Hepatic stellate cell (primary cell): ENCODE measurements at regions not wholly inside any gene's neighbourhood (a gene's known extent, or its start where the extent isn't known, plus 50 kb on each side); places are given as distances from the start of the nearest gene placed in this dataset.

Experiments used
- DNase-seq: peaks from one replicate; pipeline ENCODE4 v3.0.0; 2011; ENCODE audit warnings: low spot score

DNA sequence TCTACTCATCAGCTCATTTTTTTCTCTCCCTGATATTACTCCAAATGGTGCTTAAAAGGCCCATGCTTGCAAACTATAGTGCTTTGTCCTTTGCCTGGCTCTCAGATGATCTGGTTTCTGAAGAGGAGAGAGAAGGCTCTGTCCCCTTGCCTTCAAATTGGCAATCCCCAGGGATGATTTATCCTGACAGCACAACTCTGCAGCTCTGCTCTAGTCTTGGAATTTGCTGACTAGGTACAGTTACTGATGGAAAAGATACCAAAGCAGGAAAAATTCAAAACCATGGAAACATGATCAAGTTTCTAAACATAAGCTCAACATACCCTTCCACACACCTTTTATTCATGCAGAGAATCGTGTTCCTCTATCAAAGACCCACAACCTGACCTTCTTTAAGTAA lies 106.7 kb upstream of the CADPS start:
- no peak for DNase-seq

DNA sequence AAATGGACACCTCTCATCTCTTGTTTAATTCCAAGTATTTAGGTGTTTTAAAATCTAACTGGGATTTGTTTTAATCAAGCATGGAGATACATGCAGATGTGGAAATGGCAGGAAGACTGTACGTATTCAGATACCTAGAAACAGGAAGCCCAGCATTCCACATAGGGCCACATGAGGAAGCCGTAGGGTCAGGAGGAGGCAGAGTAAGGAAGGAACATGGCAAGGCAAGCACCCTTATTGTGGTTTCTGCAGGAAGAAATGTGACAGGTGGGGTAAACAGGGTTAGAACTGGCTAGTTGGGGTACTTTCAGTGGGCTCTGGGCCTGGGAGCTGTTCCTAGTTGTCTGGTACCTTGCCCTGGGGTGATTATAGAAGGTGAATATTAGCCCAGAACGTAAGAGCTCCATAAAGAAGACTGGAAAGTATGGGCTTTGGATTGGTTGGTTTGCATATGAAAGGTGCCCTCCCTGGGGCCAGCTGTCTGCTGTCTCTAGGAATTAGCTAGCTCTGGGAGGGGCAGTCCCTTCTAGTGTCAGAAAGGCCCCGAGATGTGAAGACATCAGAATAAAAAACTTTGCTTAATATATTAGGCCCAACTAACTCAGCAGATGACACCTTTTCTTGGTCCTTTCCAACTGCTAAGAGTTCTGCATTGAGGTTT lies 107.7 kb upstream of the CADPS start:
- DNase-seq = no peak

DNA sequence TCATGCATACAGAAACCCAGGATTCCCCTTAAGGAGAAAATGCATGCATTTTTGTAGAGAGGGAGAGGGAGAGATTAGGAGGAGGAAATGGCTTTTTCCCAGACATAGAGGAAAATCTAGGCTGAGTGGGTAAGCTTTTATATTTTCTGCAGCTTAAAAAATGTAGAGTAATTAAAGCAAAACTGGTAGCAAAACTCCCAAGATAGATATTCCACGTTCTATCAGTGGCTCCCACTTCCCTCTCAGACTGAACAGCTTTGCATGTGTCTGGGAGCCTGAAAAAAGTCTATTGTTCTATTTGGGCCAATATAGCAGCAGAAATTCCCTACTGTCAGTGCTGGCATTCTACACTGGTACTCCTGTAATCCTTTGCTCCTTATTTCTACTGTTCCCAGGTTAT lies 110.8 kb upstream of the CADPS start:
- DNase-seq = no peak

DNA sequence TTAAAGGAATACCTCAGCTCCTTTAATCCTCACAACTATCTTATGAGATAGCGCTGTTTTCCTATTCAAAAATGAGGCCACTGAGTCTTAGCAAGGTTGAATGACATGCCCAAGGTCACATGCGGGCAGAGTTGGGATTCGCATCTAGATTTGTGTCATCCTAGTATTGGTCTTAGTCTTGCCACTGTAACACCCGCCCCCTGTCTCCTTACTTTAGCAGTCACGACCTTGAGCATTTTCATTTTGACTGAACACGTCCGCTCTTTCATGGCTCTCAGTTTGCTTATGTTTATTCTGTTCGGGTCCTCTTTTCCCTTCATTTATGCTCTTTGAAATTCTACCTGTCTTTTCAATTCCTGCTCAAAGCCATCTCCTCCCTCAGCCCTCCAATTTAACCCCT lies 112.5 kb upstream of the CADPS start:
- DNase-seq = no peak

DNA sequence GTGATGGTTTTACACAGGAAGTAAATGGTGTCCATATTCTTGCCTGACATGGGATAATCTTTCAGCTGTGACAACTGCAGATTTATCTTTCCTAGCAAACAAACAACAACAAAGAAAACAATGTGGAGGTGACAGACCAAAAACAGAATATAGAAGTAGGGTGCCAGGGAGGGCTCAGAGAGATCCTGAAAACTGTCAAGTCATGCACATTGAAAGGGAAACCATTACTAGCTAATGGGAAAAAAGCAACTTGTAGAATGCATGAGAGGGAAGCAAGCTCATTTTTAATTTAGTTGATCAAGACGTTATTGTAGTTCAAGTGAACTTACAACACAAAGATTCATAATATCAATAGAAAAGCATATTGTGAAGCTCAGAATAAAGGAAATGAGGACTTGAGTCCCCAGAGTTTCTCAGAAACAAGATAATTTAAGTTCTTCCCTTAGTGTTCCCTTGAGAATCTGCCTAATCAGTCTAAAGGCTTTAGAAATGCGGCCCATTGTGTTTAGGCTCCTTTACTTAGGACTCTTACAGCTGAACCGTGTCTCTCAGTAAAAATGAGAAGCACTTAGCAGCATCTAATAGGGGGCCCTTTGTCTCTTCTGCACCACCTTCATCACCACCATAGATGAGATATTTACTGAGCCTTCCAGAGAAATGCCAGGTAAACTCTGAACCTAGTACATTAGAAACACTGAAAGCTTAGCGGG lies 115.6 kb upstream of the CADPS start:
- no peak for DNase-seq

DNA sequence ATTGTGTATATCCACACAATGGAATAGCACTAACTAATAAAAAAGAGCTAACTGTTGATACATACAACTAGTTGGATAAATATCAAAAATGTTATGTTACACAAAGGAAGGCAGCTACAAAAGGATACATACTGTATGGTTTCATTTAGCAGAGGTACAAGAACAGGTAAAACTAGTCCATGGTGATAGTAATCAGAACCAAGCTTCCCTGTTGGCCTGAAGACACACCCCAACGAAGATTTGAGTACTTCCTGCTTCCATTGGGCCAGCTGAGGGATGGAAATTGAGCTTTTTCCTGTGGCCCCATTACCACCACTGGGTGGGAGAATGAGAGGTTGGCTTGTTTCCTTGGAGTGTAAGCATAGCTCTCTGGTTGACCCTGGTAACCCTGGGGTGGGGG lies 117.3 kb upstream of the CADPS start:
- DNase-seq = no peak

DNA sequence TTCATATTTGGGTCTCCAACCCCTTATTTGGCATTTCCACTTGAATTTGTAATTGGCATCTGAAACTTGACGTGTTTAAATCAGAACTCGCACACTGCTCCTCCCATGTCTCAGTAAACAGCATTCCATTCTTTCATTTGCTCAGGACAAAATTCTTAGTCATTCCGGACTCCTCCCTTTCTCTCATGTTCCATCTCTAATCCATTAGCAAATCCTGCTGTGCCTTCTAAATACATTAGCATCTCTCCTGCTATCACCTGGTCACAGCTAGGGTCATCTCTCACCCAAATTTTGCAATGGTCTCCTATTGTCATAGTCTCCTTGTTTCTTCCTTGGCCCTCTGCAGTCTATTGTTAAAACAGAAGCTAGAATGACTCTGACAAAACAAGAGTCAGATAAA lies 119.9 kb upstream of the CADPS start:
- DNase-seq = no peak

DNA sequence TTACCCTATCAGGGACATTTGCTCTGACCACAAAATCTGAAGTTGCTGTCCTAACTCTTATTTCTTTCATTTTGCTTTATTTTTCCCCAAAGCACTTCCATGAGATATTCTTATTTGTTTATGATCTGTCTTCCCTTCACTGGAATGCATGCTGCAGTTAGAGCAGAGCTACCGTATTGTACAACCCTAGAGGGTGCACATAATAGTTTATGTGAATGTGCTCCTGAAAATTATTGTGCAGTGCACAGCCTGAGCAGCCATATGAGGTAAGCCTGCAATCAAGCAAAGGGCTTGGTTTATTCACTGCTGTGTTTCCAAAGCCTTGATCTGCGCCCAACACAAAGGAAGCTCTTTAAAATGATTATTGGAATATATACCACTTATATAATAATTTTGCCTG lies 120.3 kb upstream of the CADPS start:
- DNase-seq = no peak

DNA sequence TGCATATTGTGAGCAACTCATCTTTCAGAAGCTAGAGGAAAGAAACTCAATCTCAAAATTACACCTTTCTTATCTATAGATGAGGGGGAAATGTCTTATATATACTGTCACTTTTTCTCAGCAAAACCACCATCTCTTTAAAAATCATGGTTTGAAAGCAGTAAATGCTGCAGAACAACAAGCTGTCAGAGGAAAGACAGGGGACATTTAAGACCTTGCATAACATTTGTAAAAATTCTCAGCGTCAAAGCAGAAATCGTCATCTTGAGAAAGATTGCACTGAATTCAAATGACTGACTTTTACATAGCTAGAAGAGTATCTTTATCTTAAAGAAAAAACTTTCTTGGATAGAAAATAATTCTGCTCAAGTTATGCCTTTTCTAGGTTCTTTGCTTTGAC lies 122.2 kb upstream of the CADPS start:
- DNase-seq = no peak

DNA sequence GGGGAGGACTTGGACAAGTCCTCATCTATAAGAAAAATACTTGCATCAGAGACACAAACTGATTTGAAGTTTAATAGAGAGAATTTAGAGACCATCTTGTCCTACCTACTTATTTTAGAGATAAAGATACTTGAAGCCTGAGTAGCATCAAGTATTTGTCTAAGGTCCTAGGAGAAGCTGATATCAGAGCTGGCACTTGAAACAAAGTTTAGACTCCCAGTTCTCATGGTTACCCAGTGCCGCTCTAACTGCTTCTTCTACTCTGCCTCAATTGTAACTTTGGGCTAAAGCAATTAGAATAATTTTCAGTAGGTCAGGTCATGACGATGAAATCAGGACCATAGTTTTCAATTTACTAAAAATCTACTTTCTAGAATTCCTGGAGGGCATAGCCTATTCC lies 123.9 kb upstream of the CADPS start:
- no peak for DNase-seq

DNA sequence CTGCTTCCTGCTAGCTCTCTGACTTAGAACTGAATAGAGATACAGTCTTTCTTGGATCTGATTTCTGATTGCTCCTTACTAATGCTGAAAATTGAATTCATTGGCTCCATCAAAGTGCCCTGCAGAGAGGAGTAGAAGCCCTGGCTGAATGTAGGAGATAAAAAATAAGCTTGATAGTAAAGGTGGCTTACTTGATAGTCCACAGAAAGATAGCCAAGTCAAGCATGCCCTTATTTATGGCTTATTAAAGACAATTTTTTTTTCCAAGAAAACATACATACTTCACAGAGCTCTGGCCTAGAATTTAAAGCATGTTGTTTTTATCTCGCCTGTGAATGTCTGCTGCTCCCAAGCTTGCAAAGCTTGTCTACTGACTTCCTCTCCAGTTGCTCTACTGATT lies 124.6 kb upstream of the CADPS start:
- no peak for DNase-seq

DNA sequence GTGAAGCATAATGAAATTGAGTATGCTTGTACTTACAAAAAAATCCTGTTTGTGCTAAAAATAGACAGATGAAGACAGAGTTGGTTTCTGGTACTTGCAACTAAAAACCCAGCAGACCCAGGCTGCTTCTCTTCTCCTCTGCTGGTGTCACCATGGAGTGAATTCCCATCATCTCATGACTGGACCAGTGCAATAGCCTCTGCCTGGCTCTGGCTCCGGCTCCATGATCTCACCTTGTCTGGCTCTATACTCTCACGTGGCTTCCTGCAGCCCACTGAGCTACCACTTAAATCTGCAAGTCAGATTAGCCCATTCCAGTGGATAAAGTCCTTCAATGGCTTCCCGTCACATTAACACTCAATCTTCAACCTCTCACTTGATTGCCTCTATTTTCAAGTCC lies 129.2 kb upstream of the CADPS start:
- no peak for DNase-seq

DNA sequence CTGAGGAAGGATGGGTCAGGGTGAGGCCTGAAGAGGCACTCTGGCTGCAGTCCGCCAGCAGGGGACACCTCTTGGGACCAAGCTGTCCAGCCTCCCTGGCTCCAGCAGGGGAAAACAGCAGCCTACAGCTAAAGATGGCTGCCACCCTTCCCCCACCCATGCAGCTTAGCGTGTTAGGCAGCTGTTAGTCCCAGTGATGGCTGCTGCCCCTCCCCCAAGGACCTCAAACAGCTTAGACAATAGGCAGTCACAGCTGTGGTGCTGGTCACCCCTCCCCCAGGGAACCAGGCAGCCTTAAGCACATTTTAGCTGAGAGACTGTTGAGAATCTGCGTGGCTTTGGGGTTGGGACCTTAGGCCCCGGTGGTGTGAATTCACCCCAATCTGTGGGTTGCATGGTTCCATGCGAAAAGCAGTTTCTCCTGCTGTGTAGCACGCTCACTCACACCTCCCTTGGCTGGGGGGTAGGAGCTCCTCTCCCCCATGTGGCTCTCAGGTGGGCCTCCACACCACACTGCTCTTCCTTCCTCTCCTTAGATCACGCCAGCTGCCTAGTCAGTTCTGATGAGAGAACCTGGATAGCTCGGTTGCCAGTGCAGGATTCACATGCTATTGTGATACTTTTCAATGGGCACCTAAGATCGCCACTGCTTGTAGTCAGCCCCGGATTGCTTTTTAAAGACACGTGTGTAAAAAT lies 140.5 kb upstream of the CADPS start:
- DNase-seq = no peak

DNA sequence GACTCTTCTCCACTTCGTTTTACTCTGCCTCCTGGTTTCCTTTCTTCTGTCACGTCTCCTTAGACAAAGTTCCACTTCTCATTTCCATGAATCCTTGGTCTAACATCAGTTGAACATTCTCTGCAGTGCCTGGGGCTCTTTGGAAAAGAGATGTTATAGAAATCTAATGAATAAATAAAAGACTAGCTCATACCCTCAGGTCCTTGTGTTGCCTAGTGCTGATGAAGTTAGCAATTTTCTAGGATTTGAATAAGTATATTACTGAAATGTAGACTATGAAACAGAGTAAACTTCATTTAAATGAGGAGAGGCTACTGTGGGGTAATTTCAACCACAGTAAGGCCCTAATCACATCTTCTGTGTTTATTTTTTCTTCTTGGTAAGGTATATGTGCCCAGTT lies 146.9 kb upstream of the CADPS start:
- DNase-seq = no peak

DNA sequence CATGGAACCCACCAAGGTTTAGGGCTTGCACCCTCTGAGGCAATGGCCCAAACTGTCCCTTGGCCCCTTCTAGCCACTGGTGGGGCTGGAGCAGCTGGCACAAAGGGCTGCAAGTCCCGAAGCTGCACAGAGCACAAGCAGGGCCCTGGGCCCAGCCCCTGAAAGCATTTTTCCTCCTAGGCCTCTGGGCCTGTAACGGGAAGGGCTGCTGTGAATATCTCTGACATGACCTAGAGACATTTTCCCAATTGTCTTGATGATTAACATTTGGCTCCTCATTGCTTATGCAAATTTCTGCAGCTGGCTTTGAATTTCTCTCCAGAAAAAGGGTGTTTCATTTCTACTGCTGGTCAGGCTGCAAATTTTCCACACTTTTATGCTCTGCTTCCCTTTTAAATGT lies 151.5 kb upstream of the CADPS start:
- DNase-seq = no peak

DNA sequence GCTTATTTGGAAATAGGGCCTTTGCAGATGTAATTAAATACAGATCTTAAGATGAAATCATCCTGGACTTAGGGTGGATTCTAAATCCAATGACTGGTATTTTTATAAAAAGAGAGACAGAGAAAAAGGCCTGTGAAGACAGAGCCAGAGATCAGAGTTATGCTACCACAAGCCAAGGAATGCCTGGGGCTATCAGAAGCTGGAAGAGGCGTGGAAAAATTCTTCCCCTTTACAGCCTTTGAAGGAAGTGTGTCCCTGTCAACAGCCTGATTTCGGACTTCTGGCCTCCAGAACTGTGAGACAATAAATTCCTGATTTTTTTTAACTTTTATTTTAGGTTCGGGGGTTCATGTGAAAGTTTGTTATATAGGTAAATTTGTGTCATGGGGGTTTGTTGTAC lies 154.1 kb upstream of the CADPS start:
- DNase-seq = no peak

DNA sequence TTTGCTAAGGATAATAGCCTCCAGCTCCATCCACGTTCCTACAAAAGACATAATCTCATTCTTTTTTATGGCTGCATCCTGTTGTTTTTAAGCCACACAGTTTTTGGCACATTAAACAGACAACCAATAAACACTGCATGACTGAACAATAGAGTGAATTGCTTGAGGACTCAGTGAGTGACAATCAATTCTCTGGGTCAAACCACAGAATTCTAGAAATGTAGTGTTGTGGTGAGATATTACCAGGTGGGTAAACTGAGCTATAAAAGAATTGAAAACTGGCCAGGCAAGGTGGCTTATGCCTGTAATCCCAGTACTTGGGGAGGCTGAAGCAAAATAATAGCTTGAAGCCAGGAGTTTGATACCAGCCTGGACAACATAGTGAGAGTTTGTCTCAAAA lies 154.7 kb upstream of the CADPS start:
- no peak for DNase-seq

DNA sequence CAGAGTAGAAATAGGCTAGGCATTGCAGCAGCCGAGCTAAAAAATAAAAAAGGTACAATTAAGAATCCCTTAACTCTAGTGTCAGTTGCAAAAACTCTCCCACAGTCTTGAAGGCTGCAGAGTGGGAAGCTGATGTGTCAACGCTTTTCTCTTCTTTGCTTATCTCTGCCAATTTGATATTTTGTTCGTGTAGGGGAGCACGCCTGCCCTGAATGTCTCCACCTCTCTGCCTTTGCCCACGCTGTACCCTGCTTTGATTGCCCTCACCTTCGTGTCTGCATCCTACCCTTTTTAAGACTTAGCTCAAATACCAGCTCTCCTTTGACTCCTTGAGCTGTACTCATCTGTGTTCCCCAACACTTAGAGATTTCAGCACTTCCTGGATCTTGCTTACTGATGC lies 155.4 kb upstream of the CADPS start:
- no peak for DNase-seq

DNA sequence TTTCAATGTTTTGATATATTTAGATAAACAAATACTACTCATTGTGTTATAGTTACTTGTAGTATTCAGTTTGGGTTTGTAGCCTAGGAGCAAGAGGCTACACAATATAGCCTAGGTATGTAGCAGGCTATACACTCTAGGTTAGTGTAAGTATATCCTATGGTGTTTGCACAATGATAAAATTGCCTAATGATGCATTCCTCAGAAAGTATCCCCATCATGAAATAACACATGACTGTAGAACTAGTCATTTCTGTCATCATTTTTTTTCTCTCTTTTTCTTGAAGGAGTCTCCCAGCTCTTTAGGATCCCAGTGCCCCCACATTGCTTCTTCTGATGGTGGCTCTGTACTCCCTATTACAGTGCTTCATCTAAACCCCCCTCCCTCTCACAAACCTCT lies 157.7 kb upstream of the CADPS start:
- no peak for DNase-seq

DNA sequence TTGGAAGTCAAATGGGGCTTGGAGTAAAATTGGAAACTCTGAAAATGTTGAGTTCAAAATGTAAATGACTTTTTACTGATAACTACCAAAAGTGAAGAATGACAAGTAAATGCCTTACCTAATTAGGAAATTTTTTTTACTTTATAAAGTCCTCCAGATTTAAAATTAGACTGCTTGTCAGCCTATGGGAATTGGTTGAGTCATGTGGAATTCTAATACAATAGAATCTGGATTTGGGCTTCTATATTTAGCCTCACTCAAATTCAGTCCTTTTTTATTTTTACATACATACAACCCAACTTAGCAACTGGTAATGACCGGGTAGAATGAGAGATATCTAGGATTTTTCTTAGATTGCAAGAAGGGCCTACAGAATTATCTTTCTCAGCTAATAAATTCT lies 158.9 kb upstream of the CADPS start:
- DNase-seq = no peak

DNA sequence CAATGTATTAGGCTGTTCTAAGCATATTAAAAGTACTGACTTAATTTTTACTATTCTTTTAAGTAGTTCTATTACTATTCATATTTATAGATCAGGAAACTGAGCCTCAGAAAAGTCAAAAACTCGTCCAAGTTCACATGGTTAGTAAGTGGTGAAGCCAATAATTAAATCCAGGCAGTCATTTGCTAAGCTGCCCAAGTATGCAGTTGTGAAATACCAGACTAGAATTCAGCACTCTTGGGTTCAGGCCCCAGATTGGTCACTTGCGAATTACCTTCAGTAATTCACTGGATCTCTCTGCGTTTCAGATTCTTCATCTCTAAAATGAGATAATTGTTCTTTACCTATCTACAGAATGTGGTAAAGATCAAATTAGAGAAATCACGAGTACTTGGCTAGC lies 161.9 kb upstream of the CADPS start:
- DNase-seq = no peak

DNA sequence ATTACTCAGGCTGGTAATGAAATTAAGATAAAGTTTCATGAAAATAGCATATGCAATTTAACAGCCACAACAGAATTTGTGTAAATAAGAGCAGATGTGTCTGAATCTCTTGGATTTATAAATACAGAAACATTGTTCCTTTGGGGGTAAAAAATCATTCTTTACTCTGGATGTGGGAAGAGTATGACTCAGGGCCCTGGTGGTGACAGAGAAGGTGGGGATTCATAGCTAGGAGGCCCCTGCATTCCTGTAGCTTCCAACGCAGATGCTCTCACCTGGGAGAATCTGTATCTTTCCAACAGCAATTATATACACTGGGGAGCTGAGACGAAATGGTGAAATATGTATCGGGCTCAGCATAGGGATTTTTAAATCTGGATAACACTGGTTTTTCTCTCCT lies 167.6 kb upstream of the CADPS start:
- no peak for DNase-seq

DNA sequence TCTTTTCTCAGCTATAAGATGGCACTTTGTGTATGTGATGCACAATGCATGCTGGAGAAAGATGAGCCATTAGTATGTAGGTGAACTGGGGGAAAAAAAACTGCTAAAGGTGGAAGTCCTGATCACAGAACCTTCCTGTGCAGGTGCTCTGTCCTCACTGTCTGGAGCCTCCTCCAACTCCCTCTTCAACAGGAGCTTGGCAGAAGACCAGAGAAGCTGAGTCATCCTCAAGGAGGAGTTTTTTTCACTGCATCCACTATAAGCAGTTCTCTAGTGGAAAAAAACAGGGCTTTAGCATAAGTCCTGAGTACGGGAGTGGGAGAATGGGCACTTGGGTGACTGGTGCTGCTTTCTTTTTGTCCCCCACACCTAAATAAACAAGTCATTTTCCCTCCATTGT lies 168.4 kb upstream of the CADPS start:
- no peak for DNase-seq

DNA sequence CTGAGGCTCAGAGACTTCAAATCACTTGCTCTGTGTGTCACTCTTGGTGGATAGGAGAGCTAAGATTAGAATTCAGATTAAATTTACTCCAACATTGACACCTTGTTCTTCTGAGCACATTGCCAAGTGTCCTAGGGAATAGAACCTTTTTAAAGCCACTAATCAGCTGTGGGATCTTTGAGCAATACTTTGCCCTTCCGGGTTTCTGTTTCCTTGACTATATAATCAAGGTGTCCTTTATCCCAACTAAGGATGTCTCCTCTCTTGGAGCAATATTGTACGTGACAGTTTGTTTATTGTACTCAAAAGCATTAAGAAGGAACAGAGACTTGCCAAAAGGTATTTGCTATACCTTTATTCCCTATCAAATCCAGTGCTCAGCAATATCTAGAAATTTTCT lies 170.9 kb upstream of the CADPS start:
- DNase-seq = no peak
